ENCODE measurements at regions not wholly inside any gene's neighbourhood (a gene's known extent, or its start where the extent isn't known, plus 50 kb on each side); places are given as distances from the start of the nearest gene placed in this dataset.

DNA sequence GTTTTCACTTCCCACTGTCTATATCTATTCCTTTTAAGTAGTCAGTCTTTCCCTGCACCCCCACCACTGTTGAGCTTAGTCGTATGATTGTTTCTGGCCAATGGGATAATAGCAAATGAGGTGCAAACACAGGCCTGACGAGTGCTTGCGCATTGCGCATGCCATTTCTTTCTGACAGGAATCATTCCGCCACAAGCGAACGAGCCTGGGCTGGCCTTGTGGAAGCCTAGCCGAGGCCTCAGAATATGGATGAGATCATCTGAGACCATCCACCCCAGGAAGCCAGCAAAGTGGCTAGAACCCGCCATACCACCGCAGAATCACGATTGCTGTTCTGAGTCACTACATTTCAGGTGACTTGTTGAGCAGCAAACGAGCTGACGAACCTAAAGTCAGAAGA is 52.2 kb upstream of the PRL start:
- Histone ChIP-seq H3K4me3 (ENCODE audit: low read length in 3 of 3) (no peak overlapping the region), H3K9ac (ENCODE audit: low read length in 3 of 3) (no peak overlapping the region), H3K4me1 (ENCODE audit: control insufficient read depth in 2 of 3, insufficient read depth in 2 of 3, low read depth in 1 of 3, low read length in 3 of 3) (no peaks in the 10 kb centered on the region), H3K36me3 (ENCODE audit: control insufficient read depth in 2 of 3, insufficient read depth in 3 of 3, low read length in 3 of 3) (no peaks in the 10 kb centered on the region), H3K27ac (ENCODE audit: low read depth in 2 of 2, low read length in 2 of 2) (no peak overlapping the region), H3K9me3 (ENCODE audit: control insufficient read depth in 2 of 3, insufficient read depth in 1 of 3, low read length in 3 of 3) (no peaks in the 10 kb centered on the region), H3K27me3 (ENCODE audit: control insufficient read depth, insufficient read depth, low read length) (no peaks in the 10 kb centered on the region)
- DNase-seq (no peak), FAIRE-seq (no peak)
- TF ChIP-seq, protein P1, sequence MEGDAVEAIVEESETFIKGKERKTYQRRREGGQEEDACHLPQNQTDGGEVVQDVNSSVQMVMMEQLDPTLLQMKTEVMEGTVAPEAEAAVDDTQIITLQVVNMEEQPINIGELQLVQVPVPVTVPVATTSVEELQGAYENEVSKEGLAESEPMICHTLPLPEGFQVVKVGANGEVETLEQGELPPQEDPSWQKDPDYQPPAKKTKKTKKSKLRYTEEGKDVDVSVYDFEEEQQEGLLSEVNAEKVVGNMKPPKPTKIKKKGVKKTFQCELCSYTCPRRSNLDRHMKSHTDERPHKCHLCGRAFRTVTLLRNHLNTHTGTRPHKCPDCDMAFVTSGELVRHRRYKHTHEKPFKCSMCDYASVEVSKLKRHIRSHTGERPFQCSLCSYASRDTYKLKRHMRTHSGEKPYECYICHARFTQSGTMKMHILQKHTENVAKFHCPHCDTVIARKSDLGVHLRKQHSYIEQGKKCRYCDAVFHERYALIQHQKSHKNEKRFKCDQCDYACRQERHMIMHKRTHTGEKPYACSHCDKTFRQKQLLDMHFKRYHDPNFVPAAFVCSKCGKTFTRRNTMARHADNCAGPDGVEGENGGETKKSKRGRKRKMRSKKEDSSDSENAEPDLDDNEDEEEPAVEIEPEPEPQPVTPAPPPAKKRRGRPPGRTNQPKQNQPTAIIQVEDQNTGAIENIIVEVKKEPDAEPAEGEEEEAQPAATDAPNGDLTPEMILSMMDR (IDR thresholded peaks at IDR 0.05; ENCODE audit: borderline replicate concordance, extremely low read depth, insufficient read depth), result no peak
- intact Hi-C loops (cut with DNase I), result no loop called here

DNA sequence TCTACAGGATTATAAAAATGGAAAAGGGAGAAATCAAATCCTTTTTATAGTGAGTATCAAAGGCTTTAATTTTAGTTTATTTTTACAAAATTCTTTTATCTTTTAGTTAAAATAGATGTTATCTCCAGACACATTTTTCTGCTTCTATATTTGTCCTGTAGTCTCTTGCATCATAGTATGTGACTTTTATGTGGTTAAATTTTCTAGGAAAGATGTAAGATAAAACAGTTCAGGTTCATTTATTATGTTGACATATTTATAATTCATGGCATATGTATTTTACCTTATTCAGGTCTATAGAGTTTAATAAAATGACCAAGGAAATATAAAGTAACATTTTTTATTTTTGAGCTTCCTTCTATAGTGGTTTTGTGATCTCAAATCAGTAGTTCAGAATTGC is 52.7 kb upstream of the PRL start:
- Histone ChIP-seq H3K4me3 (ENCODE audit: low read length in 3 of 3) (no peak overlapping the region), H3K4me1 (ENCODE audit: control insufficient read depth in 2 of 3, insufficient read depth in 2 of 3, low read depth in 1 of 3, low read length in 3 of 3) (no peaks in the 10 kb centered on the region), H3K36me3 (ENCODE audit: control insufficient read depth in 2 of 3, insufficient read depth in 3 of 3, low read length in 3 of 3) (no peaks in the 10 kb centered on the region), H3K27me3 (ENCODE audit: control insufficient read depth, insufficient read depth, low read length) (no peaks in the 10 kb centered on the region), H3K9ac (ENCODE audit: low read length in 3 of 3) (no peak overlapping the region), H3K9me3 (ENCODE audit: control insufficient read depth in 2 of 3, insufficient read depth in 1 of 3, low read length in 3 of 3) (no peaks in the 10 kb centered on the region), H3K27ac (ENCODE audit: low read depth in 2 of 2, low read length in 2 of 2) (no peak overlapping the region)
- intact Hi-C loops (cut with DNase I), result no loop called here
- FAIRE-seq (peak; percentile 19), DNase-seq (no peak)
- TF ChIP-seq, protein P1 (IDR thresholded peaks at IDR 0.05; ENCODE audit: borderline replicate concordance, extremely low read depth, insufficient read depth), result no peak

DNA sequence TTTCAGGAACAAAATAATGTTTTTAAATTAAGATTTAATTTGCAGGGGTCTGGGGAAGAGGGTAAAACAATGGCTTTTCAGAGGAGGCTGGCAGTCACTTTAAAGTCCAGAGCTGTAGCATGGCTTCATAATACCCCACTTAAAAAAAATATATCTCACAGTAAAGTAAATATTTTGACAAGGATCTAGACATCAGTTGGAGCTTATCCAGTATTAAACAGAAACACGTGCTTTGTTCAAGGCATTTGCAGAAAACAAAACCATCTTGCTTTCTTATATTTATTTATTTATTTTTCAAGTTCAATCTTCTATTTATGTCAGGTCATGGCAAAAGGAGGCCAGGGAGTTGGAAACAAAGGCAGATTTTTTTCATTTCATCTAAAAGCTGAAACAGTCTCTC is 53.3 kb upstream of the PRL start:
- intact Hi-C loops (cut with DNase I), result no loop called here
- DNase-seq, result no peak
- H3K9me3 ChIP-seq (ENCODE audit: control insufficient read depth in 2 of 3, insufficient read depth in 1 of 3, low read length in 3 of 3), result no peaks in the 10 kb centered on the region
- no peak overlapping the region for H3K4me3 ChIP-seq (ENCODE audit: low read length in 3 of 3)
- H3K4me1 ChIP-seq (ENCODE audit: control insufficient read depth in 2 of 3, insufficient read depth in 2 of 3, low read depth in 1 of 3, low read length in 3 of 3), result no peaks in the 10 kb centered on the region
- TF ChIP-seq, protein P1 (IDR thresholded peaks at IDR 0.05; ENCODE audit: borderline replicate concordance, extremely low read depth, insufficient read depth), result no peak
- H3K27ac ChIP-seq (ENCODE audit: low read depth in 2 of 2, low read length in 2 of 2), result no peak overlapping the region
- H3K9ac ChIP-seq (ENCODE audit: low read length in 3 of 3), result no peak overlapping the region
- FAIRE-seq, result no peak
- no peaks in the 10 kb centered on the region for H3K27me3 ChIP-seq (ENCODE audit: control insufficient read depth, insufficient read depth, low read length)
- no peaks in the 10 kb centered on the region for H3K36me3 ChIP-seq (ENCODE audit: control insufficient read depth in 2 of 3, insufficient read depth in 3 of 3, low read length in 3 of 3)

GRCh38 chr6:22353101-22353500 is 56.3 kb upstream of the PRL start:
- H3K4me1 ChIP-seq (ENCODE audit: control insufficient read depth in 2 of 3, insufficient read depth in 2 of 3, low read depth in 1 of 3, low read length in 3 of 3), result no peaks in the 10 kb centered on the region
- H3K9me3 ChIP-seq (ENCODE audit: control insufficient read depth in 2 of 3, insufficient read depth in 1 of 3, low read length in 3 of 3), result no peaks in the 10 kb centered on the region
- DNase-seq (no peak), FAIRE-seq (no peak)
- no peak overlapping the region for H3K4me3 ChIP-seq (ENCODE audit: low read length in 3 of 3)
- no peaks in the 10 kb centered on the region for H3K36me3 ChIP-seq (ENCODE audit: control insufficient read depth in 2 of 3, insufficient read depth in 3 of 3, low read length in 3 of 3)
- H3K9ac ChIP-seq (ENCODE audit: low read length in 3 of 3), result no peak overlapping the region
- intact Hi-C loops (cut with DNase I), result no loop called here
- H3K27me3 ChIP-seq (ENCODE audit: control insufficient read depth, insufficient read depth, low read length), result no peaks in the 10 kb centered on the region
- H3K27ac ChIP-seq (ENCODE audit: low read depth in 2 of 2, low read length in 2 of 2), result no peak overlapping the region
- TF ChIP-seq, protein P1 (IDR thresholded peaks at IDR 0.05; ENCODE audit: borderline replicate concordance, extremely low read depth, insufficient read depth), result no peak
